Stimulated activated naive CD8-positive, alpha-beta T cell treated with anti-CD3 and anti-CD28 coated beads, Interleukin-15, Interleukin-2, amounts not matched to agents 100 U/mL and 50 U/mL, for 24 hours (primary cell): ENCODE measurements at regions not wholly inside any gene's neighbourhood (a gene's known extent, or its start where the extent isn't known, plus 50 kb on each side); places are given as distances from the start of the nearest gene placed in this dataset.
"Not testable (repeated sequence)": the region's sequence is repeated elsewhere in the genome, so short reads cannot be mapped to it uniquely, and the experiment has no call there.

ENCODE experiments used
- ATAC-seq: fragments of 150-1000 bp; cut with Tn5 transposase; one replicate; pipeline ENCODE4 v1.10.0; 2021
- DNase-seq: peaks from one replicate; pipeline ENCODE4 v3.0.0; 2021

GRCh38 chr9:6104406-6104805, 89.0 kb upstream of the RANBP6 start:
- DNase-seq, ATAC-seq: not testable (repeated sequence)

DNA sequence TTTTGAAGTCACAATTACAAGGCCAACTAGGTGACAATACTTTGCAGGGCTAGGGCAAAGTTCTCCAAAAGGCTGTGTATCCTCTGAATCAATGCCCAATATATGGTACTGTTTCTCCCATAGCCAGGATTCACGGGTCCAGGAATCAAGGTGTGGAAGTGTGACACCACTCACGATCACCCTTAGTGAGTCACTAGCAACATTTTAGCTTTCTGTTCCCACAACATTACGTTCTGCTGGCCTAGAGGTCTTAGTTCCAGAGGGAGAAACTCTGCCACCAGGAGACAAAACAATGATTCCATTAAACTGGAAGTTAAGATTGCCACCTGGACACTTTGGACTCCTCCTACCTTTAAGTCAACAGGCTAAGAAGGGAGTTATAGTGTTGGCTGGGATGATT, 88.5 kb upstream of the RANBP6 start:
- not testable (repeated sequence) for DNase-seq, ATAC-seq

- DNase-seq, ATAC-seq: not testable (repeated sequence)
Measured at GRCh38 chr9:6102336-6102987, 87.0 kb upstream of the RANBP6 start.

GRCh38 chr9:6101725-6102124, 86.3 kb upstream of the RANBP6 start:
- not testable (repeated sequence) for ATAC-seq, DNase-seq

- not testable (repeated sequence) for DNase-seq, ATAC-seq
Measured at GRCh38 chr9:6099346-6099745, 83.9 kb upstream of the RANBP6 start.

- no peak for ATAC-seq
- no peak for DNase-seq
Measured at GRCh38 chr9:6098431-6098830, 83.0 kb upstream of the RANBP6 start.

DNA sequence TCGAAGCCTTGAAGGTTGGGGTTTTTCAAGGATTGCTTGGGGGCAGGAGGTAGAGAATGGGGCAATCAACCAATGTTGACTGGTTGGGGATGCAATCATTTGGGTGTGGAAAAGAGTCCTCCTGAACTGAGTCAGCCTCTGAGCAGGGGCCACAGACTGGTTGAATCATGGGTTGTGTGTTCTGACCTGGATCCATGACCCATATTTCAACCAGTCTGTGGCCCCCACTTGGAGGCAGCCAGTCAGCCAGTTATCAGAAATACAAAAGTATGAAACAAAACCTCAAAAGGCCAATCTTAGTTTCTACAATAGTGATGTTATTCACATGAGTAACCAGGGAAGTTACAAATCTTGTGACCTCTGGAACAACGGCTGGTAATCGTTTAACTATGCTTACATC, 81.4 kb upstream of the RANBP6 start:
- no peak for DNase-seq
- ATAC-seq, result peak; percentile 57

DNA sequence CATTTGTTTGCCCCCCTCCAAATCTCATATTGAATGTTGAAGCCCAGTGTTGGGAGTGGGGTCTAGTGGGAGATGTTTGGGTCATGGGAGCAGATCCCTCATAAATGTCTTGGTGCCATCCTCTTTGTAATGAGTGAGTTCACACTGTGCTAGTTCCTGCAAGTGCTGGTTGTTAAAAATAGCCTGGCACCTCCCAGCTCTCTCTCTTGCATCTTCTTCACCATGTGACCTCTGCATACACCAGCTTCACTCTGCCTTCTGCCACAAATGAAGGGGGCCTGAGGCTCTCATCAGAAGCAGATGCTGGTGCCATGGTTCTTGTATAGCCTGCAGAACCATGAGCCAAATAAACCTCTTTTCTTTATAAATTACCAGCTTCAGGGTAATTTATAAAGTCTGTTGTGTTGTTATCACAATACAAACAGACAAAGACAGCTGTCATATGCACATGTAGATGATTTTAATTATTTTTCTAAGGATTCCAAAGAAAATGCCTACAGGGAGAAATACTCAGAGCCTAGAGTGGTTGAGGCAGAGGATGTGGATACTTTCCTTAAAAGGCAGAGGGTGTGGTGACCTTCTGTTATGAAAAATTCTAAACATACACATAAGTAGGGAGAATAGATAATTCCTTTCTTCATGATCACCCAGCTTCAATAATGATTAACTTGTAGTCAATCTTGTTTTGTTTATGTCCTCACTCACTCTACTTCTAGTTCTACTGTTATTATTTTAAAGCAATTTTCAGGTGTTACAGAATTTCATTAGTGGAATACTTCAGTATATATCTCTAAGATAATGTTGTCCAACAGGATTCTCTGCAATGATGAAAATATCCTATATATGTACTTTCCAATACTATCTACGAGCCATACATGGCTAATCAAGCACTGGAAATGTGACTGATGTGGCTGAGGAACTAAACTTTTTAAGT, 75.1 kb upstream of the RANBP6 start:
- no peak for ATAC-seq
- no peak for DNase-seq

GRCh38 chr9:6089300-6089699, 73.9 kb upstream of the RANBP6 start:
- DNase-seq, result no peak
- ATAC-seq, result no peak

DNA sequence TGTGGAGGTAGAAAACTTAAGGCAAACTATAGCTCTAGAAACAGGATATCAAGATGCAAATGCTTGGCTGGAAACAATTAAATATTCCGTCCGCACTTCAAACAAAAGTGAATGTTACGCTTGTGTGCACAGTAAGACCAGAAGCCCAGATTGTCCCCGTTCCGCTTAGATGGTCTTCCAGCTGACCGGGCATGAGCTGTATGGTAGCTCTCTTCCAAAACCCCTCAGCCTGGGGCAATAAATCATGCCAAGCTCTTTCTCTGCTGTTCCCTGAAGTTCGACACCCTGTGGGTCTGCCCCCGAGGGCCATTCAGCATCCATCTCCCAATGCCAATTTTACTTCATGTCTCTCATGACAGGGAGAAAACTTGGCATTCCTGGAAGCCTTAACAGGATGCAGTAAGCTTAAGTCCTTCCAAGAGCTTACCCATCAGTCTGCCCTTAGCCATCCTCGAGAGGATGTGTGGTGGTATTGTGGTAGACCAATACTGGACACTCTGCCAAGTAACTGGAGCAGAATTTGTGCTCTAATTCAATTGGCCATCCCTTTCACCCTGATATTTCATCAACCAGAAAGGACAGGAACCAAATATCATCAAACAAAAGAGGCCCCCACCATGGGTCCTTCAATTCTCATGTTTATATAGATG, 70.7 kb upstream of the RANBP6 start:
- ATAC-seq (no peak), DNase-seq (no peak)

DNA sequence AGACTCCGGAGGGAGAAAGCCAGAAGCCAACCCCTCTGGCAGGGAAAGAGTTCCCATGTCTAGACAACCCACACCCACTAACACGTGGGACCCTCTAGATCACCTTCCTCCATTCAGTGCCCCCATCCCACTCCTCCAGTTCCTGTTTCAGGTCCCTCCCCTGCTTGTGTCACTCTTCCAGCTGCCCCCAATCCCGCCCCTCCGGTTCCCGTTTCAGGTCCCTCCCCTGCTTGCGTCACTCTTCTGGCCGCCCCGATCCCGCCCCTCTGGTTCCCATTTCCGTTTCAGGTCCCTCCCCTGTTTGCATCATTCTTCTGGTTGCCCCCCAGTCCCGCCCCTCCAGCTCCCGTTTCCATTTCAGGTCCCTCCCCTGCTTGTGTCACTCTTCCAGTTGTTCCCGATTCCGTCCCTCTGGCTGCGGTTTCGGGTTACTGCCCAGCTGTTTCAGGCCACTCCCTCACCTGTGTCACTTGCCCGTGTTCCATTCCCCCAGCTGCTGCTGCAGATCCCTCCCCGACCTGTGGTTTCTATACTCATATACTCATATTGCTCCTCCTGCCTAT, 64.8 kb upstream of the RANBP6 start:
- peak; percentile 90 for ATAC-seq

GRCh38 chr9:6079386-6079785, 64.0 kb upstream of the RANBP6 start:
- ATAC-seq, result no peak
- DNase-seq, result no peak

More for the DNA sequence above, 64.8 kb upstream of the RANBP6 start:
- DNase-seq, result peak; percentile 71

- ATAC-seq (no peak), DNase-seq (no peak)
Measured at GRCh38 chr9:6078382-6079105, 63.1 kb upstream of the RANBP6 start.

DNA sequence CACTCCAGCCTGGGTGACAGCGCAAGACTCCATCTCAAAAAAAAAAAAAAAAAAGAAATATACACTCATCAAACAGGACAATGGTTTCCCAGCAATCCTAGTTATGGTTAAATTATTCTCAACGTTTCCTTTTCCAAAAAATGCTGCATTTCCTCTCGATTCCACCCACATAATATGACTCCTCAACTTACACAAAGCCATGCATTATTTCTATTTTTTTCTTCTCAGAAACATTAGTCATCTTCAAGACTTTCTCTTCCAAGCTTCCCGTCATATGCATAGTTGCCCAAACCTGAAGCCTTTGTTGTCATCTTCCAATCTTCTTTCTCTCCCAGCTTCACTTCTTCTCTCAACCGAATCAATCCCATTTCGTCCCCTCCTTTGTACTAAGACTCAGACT, 61.4 kb upstream of the RANBP6 start:
- no peak for DNase-seq
- ATAC-seq, result no peak

DNA sequence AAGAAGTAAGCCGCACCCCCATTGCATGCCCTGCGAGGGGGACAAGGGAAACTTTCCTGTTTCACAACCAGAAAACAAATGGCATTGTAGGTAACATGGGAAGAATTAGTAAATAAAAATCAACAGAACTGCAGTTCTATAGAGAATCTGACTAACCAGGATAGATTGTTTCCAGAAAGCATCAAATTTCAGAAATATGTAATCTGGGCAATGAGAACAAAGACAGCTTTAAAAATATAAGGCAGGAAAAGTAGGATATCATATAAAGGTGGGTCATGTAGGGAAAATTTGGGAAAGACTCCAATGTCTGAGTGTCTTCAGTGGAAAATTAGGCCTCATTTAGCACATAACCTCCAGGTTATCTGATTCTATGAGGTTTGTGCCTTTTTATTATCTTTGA, 58.3 kb upstream of the RANBP6 start:
- DNase-seq (no peak), ATAC-seq (no peak)

DNA sequence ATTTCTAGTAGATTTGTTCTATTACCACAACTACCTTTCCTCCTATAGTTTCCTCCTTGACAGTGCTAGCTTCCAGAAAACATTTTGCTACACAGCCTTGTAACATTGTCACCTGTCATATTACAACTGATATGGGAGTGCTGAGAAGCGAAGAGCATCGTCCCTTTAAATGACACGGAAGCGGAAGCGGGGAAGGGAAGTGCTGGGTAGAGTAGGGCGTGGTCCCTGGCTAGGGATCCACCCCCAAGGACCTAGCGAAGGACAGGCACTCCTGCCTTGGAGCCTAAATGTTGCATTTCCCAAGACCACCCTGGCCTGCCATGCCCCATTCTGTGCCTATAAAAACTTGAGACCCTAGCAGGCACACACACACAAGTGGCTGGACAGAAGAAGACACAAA, 57.4 kb upstream of the RANBP6 start:
- no peak for ATAC-seq
- no peak for DNase-seq

DNA sequence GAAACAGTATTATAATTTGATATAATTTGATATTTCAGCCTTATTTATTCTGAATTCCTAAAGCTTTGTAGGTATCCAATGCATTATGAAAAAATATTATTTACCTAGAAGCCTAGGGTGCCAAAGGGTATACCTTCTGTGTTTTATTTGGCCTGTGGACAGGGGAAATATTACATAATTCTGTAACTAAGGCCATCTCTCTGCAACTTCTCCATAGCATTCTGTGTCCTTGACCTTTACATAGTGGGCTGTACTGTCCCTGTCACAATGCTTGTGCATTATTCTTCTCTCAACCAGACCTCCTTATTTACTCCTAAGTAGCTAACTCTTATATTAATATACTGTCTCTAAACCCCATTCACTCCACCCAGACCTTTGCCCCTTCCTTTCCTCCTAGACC, 57.0 kb upstream of the RANBP6 start:
- ATAC-seq (no peak), DNase-seq (no peak)

DNA sequence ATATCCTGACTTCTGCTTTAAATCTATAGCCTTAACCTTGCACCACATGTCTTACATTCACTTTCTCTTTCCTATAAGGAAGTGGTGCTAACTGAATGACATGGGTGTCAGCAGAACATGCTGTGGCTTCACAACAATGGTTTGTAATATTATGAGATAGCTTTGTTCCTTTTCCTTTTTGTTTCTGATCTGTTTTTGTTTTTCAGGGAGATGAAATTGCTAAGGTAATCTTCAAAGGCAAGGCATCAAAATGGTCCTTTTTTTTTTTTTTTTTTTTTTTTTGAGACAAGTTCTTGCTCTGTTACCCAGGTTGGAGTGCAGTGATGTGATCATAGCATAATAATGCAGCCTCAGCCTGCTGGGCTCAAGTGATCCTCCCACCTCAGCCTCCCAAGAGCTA, 53.6 kb upstream of the RANBP6 start:
- DNase-seq, result no peak
- peak; percentile 88 for ATAC-seq

DNA sequence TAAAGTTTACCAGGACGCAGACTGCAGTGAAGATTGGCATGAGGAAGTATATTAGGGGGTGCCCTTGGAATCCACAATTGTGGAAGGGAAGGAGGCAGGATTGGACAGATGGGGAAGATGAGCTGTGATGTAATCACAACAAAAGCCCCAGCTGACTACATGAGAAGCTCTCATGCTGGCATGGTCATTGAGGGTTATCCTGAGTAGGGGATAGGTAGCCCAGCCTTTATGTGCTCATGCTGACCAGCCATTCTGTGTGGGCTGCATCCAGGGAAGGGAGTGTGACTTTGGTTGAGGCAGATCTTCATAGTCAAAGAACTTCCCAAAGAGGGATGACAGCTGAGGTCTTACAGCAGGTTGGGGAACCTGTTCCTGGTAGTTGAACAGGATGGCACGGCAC, 52.0 kb upstream of the RANBP6 start:
- ATAC-seq, result no peak
- DNase-seq, result no peak
